ENCODE measurements at regions not wholly inside any gene's neighbourhood (a gene's known extent, or its start where the extent isn't known, plus 50 kb on each side); places are given as distances from the start of the nearest gene placed in this dataset.

DNA sequence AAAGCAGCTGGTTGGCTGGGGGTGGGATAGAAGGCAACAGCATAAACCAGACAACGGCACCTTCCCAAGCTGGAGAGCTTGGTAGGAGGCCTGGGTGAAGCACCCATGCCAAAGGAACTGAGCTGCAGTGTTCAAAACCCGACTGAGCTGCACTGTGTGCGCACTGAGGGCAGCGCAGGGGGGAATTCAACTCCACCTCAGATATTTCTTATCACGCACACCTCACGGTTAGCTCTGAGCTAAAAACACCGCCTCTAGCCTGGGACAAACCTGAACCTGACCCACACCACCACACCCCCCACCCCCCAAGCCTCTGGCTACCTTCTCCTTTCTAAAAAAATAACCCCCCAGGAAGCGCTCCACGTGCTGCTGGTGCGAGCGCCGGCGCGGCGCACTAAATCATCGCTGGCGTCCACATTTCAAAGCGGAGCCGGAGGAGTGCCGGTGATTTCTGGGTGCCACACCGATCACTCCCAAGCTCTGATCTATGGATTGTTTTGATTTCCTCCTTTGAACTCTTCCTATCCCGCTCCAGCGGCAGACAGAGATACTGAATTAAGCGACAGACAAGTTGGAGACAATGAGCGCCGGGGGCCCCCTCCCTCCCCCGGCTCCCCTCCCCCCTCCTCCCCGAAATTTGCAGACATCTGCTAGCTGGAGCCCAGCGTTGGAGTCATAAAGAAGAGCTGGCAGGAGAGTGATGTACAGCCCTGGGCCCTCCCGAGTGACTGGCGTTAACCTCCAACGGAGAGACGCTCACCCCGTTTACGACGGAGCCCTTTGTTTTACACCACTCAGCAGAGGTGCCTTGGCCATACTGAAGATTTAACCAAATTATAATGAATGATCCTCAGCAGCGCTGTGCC is 85.0 kb downstream of the NOG start:
- no peak overlapping the region for H3K4me3 Mint-ChIP-seq
- POLR2A ChIA-PET = interaction anchor here (1.1 kb wide), 1 partner anchor 85 kb away, joined by 3 read pairs; the partner anchor contains the start of gene NOG
- H3K27ac Mint-ChIP-seq = no peak overlapping the region
- DNase-seq = no peak
- H3K4me1 Mint-ChIP-seq = peaks cover 24% of the 10 kb centered on the region
- H3K27me3 Mint-ChIP-seq = peaks cover 23% of the 10 kb centered on the region
- H3K36me3 Mint-ChIP-seq = no peaks in the 10 kb centered on the region
- no peak for ATAC-seq (ENCODE audit: low read depth)
- H3K9me3 Mint-ChIP-seq = no peaks in the 10 kb centered on the region

DNA sequence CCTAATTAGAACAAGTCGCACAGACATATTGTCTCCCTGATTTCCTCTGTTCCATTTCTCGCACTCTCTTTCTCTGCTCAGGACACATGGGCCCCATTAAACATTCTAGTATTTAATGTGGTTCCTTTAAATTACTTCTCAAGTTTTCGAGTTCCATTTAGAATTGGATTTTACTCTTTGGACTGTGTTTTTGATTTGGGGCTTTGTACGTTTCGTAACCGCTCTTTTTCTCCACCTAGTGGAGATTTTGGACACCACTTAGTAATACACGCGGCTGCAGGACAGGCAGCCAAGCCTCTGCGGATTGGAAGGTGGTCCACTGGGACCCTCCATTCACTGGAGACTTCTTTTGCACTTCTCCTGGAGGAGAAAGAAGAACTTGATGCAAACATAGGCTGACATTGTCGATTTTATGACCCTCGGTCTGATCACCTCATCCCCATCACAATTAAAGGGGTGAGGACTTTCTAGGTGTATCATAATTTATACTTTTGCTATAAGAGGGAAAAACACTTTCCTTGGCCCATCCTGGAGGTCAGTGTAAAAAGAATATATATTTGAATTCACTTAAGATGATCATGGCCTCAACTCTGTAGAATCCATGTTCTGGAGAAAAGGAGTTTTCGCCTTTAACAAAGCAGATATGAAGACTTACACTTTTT is 85.7 kb downstream of the NOG start:
- no peak for ATAC-seq (ENCODE audit: low read depth)

DNA sequence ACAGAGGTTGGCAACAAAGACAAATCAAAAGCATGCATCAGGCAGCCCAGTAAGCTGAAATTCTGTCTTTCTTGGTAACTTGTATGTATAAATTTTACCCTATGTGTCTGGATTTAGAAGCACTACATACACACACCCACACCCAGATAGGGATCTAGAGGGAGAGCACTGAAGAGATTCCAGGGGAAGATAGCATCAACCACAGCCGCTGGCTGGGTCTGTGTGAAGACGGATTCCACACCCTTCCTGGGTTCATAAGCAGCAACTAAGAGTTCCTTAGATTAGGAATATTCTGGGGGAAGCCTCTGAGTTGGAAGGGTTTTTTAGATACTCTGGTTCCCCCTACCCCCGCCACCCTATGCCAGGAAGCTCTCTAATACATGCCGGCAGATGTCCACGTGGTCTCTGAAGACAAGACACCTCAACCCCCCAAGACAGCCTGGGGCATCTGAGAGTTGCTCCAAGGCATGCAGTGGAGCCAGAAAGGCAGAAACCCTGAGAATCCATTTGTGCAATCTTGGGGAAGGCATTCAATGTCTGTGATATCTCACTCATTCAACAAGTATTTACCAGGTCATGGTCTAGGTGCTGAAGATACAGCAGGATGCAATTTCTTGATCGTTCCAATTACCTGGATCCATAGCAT is 86.4 kb downstream of the NOG start:
- POLR2A ChIA-PET = no interaction called here
- no peaks in the 10 kb centered on the region for H3K9me3 Mint-ChIP-seq
- DNase-seq (no peak), ATAC-seq (ENCODE audit: low read depth) (no peak)
- H3K27ac Mint-ChIP-seq = no peak overlapping the region
- H3K4me3 Mint-ChIP-seq = no peak overlapping the region
- H3K4me1 Mint-ChIP-seq = peaks cover 24% of the 10 kb centered on the region
- peaks cover 23% of the 10 kb centered on the region for H3K27me3 Mint-ChIP-seq
- no peaks in the 10 kb centered on the region for H3K36me3 Mint-ChIP-seq

More for the DNA sequence above, 85.7 kb downstream of the NOG start:
- H3K4me1 Mint-ChIP-seq = peaks cover 24% of the 10 kb centered on the region
- H3K4me3 Mint-ChIP-seq = peak overlapping the region; percentile 37
- DNase-seq = no peak
- no peaks in the 10 kb centered on the region for H3K36me3 Mint-ChIP-seq
- peaks cover 26% of the 10 kb centered on the region for H3K27me3 Mint-ChIP-seq
- H3K9me3 Mint-ChIP-seq = no peaks in the 10 kb centered on the region
- POLR2A ChIA-PET = no interaction called here
- H3K27ac Mint-ChIP-seq = no peak overlapping the region

DNA sequence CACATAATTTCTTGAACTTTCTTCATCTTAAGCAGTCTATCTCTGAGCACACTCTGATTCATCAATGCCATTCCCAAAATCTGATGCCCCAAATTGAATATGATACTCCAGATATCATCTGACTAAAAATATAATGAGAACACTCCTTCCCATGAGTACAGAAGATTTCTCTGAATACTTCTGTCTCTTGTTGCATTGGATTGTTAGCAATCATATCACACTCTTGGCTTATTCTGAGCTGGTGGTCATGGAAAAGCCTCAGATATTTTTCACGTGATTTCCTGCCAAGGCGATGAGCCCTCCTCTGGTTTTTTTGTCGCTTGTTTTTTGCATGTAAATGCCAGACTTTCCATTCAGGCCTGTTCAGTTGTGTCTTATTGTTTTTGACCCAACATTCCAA is 87.2 kb downstream of the NOG start:
- DNase-seq (no peak), ATAC-seq (ENCODE audit: low read depth) (no peak)
- Mint-ChIP-seq H3K4me1 (peaks cover 20% of the 10 kb centered on the region), H3K9me3 (no peaks in the 10 kb centered on the region), H3K27me3 (peaks cover 19% of the 10 kb centered on the region), H3K27ac (no peak overlapping the region), H3K36me3 (no peaks in the 10 kb centered on the region), H3K4me3 (no peak overlapping the region)
- POLR2A ChIA-PET = no interaction called here

DNA sequence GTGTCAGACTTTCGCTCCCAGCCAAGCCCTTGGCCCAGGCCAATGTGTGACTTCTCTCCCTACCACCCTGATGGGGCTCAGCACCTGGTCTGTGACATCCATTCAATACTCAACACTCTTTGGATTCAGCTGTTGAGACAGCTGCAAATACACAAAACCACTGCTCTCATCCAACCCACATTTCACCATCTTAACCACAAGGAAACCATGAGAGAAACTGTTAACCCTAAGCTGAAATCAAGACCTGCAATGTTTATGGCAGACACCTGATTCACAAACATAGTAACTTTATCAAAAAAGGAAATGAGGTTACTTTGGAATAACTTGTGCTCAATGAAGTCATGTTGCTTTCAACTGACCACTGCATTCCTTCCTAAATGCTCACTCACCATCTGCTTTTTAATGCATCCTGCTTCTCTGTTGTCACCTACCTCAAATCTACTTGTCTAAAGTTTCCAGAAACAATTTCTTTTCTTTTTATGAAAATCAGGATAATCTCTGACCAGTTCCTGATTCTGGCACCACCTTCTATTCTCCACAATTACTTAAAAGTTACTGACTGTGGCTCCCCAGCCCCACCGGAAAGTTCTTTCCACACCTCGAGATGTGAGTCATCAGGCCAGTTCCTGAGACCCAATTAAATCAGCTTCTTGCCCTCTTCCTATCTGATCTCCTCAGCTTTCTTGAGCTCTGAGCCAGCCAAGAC is 88.2 kb downstream of the NOG start:
- Mint-ChIP-seq H3K4me1 (peaks cover 11% of the 10 kb centered on the region), H3K36me3 (no peaks in the 10 kb centered on the region), H3K27me3 (peaks cover 21% of the 10 kb centered on the region), H3K9me3 (no peaks in the 10 kb centered on the region), H3K27ac (no peak overlapping the region), H3K4me3 (no peak overlapping the region)
- ATAC-seq (ENCODE audit: low read depth) (peak; percentile 73), DNase-seq (no peak)
- POLR2A ChIA-PET = interaction anchor here (0.5 kb wide), 1 partner anchor 1230 kb away, joined by 8 read pairs; no protein-coding TSS in a partner anchor

DNA sequence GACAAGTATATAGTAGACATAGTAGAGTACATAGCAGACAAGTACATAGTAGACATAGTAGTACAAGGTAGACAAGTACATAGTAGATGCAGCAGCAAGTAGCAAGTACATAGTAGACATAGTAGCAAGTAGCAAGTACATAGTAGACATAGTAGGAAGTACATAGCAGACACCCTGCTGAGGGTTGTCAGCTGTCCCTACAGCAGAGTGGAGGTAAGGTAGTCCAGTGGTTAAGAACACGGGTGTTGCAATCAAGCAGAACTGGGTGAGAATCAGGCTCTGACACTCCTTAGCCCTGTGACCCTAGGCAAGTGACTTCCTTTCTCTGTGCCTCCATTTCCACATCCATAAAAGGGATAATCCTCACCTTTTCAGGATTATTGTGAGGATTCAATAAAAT is 94.7 kb downstream of the NOG start:
- POLR2A ChIA-PET = no interaction called here
- Mint-ChIP-seq H3K4me3 (no peak overlapping the region), H3K9me3 (peaks cover 1% of the 10 kb centered on the region)

DNA sequence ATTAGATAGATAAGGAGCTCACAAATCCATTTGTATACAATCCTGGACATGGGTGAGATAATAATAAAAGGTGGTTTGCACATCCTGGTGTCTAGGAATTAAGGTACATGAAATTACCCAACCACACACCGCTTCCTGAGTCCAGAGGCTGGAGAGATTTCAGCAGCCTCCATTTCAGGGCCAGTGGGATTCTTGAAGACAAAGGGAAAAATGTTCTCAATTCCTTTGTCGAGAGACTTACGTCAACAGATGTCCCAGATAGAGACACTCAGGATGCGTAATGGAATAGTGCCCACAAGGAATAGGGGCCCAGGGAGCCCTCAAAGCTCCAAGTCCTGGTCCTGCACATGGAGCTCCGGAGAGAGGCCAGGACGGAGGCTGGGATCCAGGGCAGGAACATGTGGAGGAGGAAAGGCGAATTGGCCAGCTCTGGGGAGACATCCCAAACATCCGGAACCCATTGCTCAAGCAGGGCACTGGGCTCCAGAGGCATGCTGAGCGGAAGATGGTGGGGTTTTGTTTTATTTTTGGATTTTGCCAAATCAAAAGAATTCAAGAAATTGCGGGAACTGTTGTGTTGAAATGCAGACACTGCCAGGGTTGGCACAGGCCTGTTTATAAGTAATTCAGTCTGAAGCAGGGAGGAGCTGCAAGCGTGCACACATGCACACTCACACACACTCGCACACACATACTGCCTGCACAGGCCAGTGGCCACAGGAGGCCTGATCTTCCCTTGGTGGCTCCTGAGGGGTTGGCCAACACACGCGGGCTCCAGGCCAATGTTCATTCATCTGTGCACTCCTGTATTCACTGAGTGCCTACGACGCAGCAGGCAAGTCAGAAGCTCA is 97.2 kb downstream of the NOG start:
- DNase-seq = no peak
- POLR2A ChIA-PET = no interaction called here
- peaks cover 18% of the 10 kb centered on the region for H3K27me3 Mint-ChIP-seq
- ATAC-seq (ENCODE audit: low read depth) = no peak
- no peaks in the 10 kb centered on the region for H3K36me3 Mint-ChIP-seq
- no peak overlapping the region for H3K4me3 Mint-ChIP-seq
- H3K4me1 Mint-ChIP-seq = no peaks in the 10 kb centered on the region
- no peak overlapping the region for H3K27ac Mint-ChIP-seq
- H3K9me3 Mint-ChIP-seq = peaks cover 1% of the 10 kb centered on the region

More for the DNA sequence above, 94.7 kb downstream of the NOG start:
- no peak overlapping the region for H3K27ac Mint-ChIP-seq
- ATAC-seq (ENCODE audit: low read depth) (no peak), DNase-seq (no peak)
- H3K36me3 Mint-ChIP-seq = no peaks in the 10 kb centered on the region
- no peaks in the 10 kb centered on the region for H3K4me1 Mint-ChIP-seq
- peaks cover 35% of the 10 kb centered on the region for H3K27me3 Mint-ChIP-seq

DNA sequence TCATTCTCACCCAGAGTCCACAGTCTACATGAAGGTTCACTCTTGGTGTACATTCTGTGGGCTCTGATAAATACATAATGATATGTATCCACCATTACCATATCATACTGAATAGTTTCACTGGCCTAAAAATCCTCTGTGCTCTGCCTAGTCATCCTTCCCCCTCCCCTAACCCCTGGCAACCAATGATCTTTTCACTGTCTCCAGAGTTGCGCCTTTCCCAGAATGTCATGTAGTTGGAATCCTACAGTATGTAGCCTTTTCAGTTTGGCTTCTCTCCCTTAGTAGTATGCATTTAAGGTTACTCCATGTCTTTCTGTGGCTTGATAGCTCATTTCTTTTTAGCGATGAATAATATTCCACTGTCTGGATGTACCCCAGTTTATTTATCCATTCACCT is 101.3 kb downstream of the NOG start:
- POLR2A ChIA-PET = no interaction called here
- ATAC-seq (ENCODE audit: low read depth) = no peak
- H3K27ac Mint-ChIP-seq = no peak overlapping the region

DNA sequence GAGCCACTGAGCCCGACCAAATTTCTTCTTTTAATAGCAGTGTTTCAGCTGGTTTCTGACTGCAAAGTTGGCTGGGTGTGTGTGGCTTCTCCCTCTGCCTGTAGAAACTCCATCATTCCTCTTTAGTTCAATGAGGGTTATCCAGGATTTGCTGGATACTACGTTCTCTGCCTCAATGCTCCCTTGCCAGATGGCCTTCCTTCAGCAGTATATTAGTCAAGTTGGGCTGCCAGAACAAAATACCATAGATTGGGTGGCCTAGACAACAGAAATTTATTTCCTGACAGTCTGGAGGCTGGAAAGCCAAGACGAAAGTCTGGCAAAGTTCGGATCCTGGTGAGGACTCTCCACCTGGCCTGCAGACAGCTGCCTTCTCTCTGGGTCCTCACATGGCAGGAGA is 103.7 kb downstream of the NOG start:
- ATAC-seq (ENCODE audit: low read depth) = no peak
- H3K27ac Mint-ChIP-seq = no peak overlapping the region
- POLR2A ChIA-PET = no interaction called here
- H3K27me3 Mint-ChIP-seq = peaks cover 8% of the 10 kb centered on the region
- DNase-seq = no peak
- no peaks in the 10 kb centered on the region for H3K36me3 Mint-ChIP-seq
- no peak overlapping the region for H3K4me3 Mint-ChIP-seq
- no peaks in the 10 kb centered on the region for H3K4me1 Mint-ChIP-seq
- no peaks in the 10 kb centered on the region for H3K9me3 Mint-ChIP-seq

More for the DNA sequence above, 101.3 kb downstream of the NOG start:
- DNase-seq = no peak
- no peaks in the 10 kb centered on the region for H3K36me3 Mint-ChIP-seq
- H3K27me3 Mint-ChIP-seq = peaks cover 10% of the 10 kb centered on the region
- no peaks in the 10 kb centered on the region for H3K4me1 Mint-ChIP-seq
- no peaks in the 10 kb centered on the region for H3K9me3 Mint-ChIP-seq
- no peak overlapping the region for H3K4me3 Mint-ChIP-seq

DNA sequence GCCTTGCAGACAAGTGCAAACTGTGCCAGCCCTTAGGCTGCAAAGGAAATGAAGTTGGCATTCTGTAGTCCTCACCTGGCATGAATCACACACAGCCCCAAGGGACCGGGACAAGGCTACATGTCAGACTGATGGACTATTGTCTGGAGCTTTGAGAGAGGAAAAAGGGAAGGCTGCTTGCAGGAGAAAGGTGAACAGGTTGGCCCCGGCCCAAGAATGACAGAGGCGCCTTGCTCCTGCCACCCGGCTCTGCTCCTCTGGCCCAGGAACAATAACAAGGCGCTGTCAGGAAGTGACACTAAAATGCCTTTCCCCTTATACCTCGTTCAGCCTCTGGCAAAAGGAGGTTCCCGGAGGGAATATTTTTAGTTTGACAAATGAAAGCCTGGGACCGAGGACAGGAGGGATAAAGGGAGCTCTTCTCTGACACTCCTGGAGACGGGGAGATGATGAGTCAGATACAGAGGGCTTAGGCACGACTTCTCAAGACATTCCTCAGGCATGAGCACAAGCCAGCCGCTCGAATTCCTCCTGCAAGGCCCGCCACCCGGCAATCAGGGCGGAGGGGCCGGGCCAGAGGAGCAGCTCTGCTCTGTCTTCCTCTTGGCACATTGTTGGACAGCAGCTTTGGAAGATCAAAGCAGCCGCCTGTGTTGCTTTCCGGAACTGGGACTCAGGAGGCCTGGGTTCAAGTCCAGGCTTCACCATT is 105.8 kb downstream of the NOG start:
- Mint-ChIP-seq H3K27ac (no peak overlapping the region), H3K4me1 (no peaks in the 10 kb centered on the region), H3K27me3 (peaks cover 17% of the 10 kb centered on the region)

DNA sequence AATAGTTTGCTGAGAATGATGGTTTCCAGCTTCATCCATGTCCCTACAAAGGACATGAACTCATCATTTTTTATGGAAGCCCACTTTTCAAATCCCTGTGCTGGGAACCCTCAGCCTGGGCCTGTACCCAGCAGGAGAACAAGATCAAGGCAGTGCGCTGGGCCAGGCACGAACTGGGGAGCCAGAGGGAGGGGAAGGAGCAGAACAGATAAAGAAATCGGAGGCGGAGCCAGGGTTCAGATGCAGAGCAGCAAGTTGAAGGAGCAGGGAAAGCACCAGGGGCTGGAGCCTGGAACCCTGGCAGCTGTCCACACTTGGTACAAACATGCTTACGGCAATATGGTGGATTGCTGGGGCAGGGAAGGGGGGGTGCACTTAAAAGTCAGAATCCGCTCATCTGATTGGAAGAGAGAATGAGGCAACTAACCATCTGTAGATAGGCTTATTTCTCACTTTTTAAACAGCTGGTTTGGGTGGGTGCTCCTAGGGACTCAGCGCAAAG is 107.5 kb downstream of the NOG start:
- H3K4me1 Mint-ChIP-seq = no peaks in the 10 kb centered on the region

More for the DNA sequence above, 105.8 kb downstream of the NOG start:
- ATAC-seq (ENCODE audit: low read depth) = no peak
- Mint-ChIP-seq H3K9me3 (no peaks in the 10 kb centered on the region), H3K36me3 (no peaks in the 10 kb centered on the region), H3K4me3 (no peak overlapping the region)
- POLR2A ChIA-PET = no interaction called here
- no peak for DNase-seq

More for the DNA sequence above, 107.5 kb downstream of the NOG start:
- no peak for ATAC-seq (ENCODE audit: low read depth)
- H3K36me3 Mint-ChIP-seq = no peaks in the 10 kb centered on the region
- POLR2A ChIA-PET = no interaction called here
- H3K4me3 Mint-ChIP-seq = no peak overlapping the region
- no peak for DNase-seq
- no peaks in the 10 kb centered on the region for H3K9me3 Mint-ChIP-seq
- peaks cover 17% of the 10 kb centered on the region for H3K27me3 Mint-ChIP-seq
- no peak overlapping the region for H3K27ac Mint-ChIP-seq

All from activated naive CD8-positive, alpha-beta T cell treated with anti-CD3 and anti-CD28 coated beads, Interleukin-2, amount 10 ng/mL, durations not matched to agents 7 days and 5 days (primary cell).